HG03139 (cell line): ENCODE measurements at regions not wholly inside any gene's neighbourhood (a gene's known extent, or its start where the extent isn't known, plus 50 kb on each side); places are given as distances from the start of the nearest gene placed in this dataset.

ENCODE experiments used
- ATAC-seq: cut with Tn5 transposase; IDR thresholded peaks from one replicate; pipeline ENCODE4 v1.9.1; 2021; ENCODE audit not compliant: unreplicated experiment

DNA sequence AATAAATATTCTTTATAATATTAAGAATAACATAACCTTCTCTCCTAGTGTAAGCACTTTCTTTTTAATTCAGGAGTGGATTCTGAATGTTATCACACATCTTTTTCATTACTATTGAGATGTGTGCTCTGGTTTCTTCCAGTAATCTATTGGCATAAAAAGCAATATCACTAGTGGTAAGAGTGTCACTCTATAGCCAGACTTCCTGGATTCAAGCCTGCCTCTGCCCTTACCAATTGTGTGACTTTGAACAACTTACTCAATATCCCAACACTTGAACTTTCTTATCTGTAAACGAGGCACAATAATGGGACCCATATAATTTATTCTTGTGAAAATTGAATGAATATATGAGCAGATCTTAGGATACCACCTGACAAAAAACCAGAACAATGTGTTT lies 71.0 kb downstream of the SEM1 start:
- ATAC-seq, result no peak

DNA sequence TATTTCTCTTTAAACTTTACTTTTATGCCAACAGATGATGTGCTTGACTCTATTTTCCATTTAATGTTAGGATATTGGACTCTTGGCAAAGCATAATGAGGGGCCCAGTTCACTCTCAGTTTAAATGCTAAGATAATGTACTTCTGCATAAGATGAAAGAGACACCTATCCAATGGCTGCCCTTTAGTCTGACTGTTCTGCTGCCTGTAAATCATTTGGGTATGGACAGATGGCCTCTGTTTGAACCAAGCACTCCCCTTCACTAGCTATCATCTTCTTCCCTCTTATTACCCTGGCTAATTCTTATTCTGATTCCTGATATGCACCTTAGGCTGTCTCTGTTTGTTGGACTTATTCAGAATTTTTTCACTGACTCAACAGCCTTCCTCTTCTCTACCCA lies 72.1 kb downstream of the SEM1 start:
- no peak for ATAC-seq

DNA sequence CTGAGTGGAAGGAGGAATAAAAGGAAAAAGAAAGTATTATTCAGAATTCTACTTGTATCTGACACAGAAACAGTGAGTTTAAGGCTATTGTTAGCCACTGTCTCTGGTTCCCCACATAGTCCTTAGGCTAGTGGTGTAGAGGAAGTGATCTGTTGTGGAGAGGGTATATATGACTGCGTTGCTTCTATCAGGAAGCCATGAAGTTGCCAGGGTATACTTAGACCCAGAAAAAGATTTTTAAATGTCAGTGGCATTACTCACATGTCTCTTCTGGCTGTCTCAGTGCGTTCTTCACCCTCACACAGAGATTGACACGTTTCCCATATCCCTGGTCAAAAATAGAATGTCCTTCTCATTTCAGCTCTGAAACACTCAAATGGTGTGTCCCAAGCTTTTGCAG lies 72.7 kb downstream of the SEM1 start:
- ATAC-seq, result no peak

DNA sequence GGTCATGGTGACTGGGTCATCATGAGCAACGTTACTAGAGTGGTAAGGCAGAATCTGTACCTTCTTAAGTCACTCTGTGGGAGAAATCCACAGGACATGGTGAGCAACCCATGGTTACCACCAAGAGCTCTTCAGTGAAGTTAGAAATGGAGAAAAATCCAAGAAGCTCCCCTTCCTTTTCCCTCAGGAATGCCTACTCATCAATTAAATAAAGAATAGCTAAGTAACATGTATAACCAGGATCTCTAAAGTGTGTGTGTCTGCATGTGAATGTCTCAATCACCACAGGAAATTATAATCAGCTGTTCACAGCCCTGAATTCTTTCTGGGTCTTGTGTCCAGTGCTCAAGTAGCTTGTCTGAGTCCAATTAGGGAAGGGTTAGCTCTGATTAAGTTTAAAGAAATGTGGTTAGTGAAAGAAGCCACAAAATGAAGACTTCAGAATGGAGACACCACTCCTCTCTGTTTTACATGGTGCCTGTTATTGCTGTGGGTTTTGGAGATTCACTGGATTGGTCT lies 73.2 kb downstream of the SEM1 start:
- ATAC-seq, result no peak

DNA sequence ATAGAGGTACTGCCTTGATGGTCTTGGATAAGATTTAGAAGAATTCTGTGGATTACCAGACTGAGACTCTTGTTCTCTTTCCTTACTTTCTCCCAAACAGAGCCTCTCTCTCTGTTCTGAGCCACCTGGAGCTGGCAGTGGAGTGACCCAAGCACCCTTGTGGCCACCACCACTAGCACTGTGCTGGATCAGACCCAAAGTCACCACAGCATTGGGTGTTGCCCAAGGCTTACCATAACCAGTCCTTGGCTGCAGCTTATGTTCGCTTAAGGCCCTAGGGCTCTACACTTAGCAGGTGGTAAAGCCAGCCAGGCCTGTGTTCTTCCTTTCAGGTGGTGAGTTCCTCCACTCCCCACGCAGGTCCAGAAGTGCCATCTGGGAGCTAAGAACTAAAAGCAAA lies 79.8 kb downstream of the SEM1 start:
- ATAC-seq, result no peak

DNA sequence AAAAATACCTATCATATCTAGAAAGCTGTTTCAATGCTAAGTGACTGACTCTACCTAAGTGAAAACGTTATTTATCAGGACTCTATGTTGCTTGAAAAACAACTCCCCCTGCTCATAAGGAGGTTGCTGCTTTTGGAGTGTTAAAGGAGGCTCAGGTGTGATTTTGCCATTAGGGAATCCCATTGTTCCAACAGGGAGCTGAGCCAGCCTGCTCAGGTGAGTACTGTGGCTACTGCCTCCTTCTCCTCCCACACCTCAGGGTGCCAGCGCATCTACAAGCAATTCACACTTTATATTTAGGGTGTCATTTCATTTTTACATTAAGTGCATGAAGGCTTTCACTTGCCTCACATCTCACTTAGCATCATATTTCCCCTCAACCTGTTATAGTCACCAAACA lies 84.7 kb downstream of the SEM1 start:
- no peak for ATAC-seq

DNA sequence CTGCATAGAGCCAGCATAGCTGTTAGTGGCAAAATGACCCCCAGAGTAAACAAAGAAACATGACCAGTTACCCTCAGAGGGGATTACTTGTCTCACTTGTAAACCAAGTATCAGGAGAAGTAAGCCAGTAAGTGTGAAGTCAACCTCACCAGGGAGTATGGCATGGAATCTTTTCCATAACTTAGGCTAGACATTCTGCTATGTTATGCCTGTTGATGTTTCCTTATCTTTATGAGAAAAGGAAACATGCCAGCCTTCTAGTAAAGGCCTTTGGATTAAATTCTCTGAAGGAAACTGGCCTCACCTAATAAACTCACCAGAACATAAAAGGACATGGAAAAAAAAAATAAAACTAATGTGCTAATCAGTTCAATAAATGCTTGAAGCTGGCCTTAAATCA lies 87.7 kb downstream of the SEM1 start:
- ATAC-seq, result no peak

DNA sequence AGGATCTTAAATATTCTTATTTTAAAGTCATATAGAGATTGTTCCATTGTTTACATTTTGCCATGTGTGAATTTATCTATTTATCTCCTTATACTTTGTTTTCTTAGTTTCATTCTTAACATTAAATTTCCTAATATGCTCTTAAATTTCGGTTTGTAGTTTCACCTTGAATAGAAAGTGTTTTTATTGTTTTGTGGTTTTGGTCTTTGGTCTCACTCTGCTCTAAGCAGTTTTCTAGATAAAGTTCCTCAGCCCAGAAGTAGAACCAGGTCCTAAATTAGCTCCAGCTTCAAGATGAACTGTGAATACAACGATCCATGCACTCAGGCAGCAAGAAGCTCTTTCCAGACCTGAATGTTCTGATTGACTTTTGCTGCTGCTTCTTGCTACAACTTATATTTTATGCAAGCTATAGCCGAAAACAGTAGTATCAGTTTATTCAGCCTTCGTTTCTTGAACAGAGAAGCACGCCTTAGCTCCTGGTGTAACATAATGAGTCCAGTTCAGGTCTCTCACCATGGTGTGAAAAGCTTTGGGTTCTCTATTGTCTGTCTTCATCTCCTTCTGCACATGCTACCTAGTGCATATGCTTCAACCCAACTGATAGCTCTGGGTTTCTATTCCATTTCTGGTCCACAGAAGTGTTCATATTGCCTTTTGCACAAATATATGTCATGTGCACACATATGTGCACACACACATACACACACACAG lies 95.3 kb downstream of the SEM1 start:
- ATAC-seq, result no peak

DNA sequence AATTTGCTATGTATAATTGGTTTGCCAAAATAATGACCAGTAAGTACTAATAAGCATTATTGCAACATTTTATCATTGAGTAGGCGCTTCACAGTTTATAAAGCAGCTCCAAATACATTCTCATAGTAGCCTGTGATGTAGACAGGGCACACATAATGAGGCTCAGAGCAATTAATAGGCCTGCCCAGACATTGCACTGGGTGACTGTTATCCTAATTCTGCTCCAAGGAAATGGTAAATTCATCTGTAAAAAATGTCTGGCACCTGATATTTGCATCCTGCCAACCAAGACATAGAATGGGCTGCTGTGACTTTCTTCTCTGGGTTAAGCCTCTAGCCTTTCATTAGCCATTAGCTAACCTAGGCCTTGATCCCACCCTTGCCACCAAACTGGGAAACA lies 97.6 kb downstream of the SEM1 start:
- ATAC-seq, result no peak

DNA sequence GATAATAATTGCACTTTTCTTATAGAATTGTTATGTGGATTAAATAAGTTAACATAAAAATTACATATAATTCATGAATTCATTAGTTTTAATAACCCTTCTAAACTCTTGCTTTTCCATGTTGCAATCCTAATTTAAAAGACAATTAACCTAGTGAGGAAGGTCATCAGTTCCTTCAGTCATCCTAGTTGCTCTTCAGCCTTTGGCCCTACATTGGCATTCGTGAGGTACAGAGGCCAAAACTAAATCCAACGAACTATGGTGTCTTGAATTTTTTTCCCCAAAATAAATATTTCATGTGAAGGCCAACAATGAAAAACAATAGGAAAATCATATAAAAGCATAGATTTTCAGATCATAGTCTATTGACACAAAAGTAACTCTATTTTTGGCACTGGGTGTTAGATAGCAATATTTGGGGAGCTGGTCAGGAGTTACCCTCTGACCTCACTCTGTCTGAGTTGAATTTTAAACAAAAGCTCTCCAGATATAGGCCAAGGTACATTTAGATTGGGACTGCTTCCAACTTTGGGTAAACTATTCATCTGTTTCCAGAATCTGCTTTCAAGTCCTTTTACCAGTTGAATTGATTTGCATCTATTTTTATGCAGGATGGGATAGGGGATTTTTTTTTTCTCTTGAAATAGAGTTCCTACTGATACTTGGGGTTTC lies 104.5 kb downstream of the SEM1 start:
- ATAC-seq, result no peak

DNA sequence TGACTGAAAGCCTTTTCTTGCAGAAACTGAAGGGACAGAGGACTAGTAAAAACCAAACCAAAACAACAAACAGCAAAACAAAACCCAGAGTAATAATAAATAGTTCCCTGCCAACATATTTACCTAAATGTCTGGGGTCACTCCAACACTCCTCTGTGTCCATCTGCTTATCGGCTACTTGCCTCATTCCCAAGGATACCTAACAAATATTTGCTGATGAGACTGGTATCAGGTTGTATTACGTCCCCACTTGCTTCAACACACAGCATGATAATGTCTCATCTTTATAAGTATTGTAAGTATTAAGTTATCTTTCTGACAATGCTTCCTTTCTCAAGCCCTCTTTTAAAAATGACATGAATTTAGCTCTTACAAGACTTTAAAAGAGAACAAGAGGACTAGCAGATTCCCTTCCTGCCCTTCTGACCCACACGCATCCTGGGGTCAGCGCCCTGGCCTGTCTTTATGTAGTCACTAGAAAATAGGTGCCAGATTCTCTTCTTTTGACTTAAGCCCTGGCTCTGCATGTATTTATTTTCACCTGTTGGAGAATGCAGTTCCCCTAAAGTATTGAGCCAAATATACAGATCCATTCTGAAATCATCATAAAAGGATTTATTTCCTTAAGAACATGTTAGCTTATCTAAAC lies 110.2 kb downstream of the SEM1 start:
- ATAC-seq, result no peak

DNA sequence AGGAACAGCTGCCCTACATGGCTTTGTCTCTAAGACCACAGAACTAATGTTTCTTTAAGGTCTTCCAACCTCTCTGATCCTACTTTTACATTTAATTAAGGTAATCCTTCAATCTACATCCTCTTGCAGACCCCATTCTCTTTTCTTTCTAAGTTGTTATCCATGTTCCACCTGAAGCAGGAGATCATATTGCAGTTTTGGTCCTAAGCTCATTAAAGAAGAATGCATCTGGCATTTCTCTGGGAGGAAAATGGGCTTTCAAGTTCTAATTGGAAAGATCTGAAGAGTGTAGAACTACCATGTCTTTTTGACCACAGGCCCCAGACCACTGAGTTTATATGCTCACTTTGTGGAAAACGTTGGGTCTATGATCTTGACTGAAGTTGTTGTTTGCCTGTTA lies 111.2 kb downstream of the SEM1 start:
- ATAC-seq, result no peak

DNA sequence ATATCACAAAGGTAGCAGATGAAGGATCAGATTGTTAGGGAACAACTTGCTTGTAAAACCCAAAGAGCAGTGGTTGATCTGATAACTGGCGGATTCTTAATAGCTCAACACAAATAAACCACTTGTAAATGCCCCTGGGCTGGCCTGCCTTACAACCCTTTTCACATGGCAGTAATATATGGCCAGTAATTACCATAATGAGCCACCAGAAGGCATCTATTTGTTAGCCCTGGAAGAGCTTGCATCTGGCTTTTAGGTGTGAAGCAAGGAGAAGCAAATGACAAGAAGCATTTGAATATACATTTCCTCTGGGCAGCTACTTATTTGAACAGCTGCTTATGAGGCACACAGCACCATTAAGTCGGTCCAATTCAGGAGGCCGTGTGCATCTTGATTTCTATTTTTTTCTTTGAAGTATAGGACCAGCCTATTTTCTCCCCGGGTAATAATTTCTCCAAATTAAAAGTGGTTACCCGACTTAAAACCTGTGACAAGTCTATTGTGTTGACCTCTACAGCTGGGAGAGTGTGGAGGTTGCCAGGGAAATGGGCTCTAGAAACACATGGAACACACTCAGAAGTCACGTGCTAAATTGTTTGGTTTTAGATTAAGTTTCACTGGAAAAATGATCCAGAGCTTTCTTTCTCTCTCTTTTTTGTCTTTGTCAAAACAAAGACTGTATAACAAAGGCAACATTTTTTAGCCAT lies 113.4 kb downstream of the SEM1 start:
- no peak for ATAC-seq

DNA sequence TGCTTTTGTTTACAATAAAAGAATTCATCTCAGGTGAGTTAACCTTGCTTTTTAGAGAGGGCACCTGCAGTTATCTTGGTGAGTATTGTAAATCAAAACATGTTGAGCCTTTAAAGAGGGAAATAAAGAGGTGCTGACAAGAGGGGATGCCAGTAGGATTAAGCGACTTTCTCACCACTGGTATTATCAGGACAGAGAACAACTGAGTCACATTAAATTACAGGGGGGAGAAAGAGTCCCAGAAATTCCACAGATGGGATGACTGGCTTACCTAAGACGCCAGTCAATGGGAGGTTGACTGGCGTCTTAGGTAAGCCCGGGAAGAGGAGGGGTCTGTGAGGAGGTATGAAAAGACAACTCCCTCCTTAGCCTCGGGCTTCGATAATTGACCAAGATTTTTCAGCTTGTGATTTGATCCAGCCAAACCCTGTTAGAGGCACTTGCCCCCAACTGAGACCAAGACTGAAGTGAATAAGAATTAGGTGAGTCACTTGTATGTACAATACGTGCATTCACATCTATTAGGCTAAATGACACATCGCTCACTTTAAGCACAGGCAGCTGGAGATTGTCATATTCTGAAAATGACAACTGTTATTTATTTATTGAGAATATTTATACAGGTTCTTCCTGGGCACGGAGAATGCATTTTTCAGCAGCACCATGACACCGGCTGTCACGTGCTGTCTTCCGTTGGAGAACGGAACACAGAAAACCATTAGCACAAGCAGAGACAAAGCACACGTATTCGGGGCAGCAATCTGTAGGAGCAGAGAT lies 117.6 kb downstream of the SEM1 start:
- no peak for ATAC-seq

DNA sequence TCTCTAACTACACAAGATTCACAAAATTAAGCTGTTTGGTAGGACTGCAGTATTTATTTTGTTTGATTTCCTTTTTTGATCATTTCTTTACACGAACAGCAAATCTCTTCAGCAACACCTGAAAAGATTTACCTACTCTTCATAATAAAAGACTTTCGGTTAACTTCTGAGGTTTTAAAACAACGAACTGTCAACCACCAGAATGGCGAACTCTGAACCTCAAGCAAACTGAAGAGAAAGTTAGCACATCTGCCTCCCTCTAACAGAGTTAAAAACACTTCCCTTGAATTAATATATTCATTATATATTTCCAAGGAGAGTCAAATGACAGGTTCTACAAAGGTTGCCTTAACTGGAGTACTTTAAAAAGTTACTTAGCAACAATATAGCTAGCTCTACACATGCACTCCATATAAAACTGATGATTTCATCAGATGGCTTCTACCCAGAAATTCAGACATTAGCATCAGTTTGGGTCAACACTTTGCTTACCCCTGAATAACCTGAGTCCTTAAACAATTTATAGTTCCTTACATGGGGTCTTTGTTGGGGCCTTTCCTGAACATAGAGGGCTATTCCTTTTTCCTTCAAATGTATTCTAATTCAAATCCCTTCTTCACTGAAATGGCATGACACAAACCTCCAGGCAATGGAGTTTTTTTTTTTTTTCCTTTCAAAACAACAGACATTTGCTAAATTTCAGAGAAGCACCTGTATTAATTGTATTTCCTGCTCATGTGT lies 118.3 kb downstream of the SEM1 start:
- no peak for ATAC-seq

DNA sequence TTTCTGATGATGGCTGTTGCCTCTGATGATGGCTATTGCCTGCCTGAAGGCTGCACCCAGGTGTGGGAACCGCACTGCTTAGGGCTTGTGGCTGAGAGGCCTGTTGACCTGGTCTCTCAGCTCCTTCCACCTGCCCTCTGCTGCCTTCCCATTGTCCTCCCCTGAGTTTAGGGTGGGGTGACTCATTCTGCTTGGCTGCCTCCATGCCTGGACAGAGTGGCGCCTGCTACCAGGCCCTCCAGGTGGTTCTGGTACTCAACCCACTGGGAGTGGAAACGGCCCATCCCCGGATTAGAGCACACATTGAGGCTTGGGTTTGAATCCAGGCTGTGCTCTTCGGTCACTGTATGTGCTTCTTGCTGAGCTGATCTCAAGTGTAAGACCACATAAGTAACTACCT lies 120.6 kb downstream of the SEM1 start:
- ATAC-seq, result no peak

DNA sequence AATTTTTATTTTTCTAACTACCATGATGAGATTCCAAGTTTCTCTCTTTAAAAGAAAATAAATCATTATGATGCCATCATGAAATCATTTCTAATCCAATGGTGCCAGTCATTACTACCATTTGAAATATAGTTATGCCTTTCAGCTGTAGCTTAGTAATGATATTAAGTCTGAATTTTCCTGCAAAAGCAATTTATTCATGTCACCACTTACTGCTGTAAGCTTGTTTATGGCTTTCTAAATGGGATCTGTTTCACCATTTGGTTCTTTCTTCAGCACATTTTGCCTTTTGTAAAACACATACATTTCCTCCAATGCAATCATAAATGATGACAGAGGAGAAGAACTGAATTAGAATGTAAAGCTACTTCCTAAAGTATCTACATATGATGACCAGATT lies 130.5 kb downstream of the SEM1 start:
- no peak for ATAC-seq

DNA sequence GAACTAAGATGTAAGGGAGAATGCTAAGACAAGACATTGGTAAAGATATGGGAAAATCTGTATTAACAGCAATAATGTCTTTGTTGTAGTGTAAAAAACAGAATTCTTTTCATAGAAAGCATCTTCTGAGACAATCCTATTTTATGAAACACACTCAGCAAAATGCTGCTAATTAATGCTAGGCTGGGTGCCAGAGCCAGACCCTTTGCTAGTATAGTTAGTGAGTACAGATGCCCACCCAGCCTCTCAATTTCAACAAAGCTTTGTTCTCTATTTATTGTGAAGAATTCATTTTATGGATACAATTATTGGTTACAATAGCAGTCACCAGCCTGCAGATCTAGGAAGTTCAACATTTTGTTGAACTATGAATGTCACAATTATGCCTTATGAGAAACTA lies 131.0 kb downstream of the SEM1 start:
- no peak for ATAC-seq

DNA sequence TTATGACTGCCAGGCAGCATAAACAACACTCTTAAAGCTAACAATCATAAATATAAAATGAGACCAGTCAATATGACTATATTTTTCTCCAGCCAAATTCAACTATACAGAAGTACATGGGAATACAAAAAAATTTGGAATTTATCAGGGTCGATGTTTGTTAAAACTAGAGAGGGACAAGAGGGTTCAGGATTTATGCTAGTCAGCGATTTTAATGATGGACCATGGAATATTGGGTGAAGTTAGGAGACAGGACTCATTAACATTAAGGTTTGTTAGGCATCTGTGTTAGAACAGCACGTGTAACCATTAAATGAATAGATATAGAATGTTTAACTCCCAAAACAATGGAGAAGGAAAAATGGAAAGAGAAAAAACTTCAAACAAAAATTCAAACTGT lies 146.2 kb downstream of the SEM1 start:
- no peak for ATAC-seq

DNA sequence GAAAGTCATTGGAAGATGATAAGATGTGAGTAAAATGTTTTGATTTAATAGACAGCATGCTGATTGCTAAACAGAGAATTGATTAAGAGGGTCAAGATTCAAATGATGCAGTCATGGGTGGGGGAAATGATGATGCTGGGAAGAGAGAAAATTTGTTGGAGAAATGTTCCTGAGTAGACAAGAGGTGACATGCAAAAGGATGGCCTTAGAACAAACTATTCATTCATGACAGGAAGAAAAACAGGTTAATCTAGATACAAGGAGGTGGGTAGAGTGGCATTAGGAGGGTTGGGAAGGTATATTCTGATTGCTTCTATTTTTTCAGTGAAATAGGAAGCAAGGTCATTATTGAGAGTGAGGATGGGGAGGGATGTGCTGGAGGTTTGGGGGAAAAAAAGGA lies 146.7 kb downstream of the SEM1 start:
- ATAC-seq, result no peak
